H1 (cell line): ENCODE measurements at regions not wholly inside any gene's neighbourhood (a gene's known extent, or its start where the extent isn't known, plus 50 kb on each side); places are given as distances from the start of the nearest gene placed in this dataset.

Source experiments
- CTCF ChIA-PET: fragments of 300-600 bp; sonication (Branson Sonifier 250); formaldehyde crosslinking; loops from one replicate; lab custom pipeline; 2021; ENCODE audit not compliant: partially characterized antibody; lab: Charles Lee
- POLR2A ChIA-PET: fragments of 300-600 bp; sonication (Branson Sonifier 250); formaldehyde crosslinking; loops from one replicate; lab custom pipeline; 2021; ENCODE audit warnings: inconsistent platforms; ENCODE audit not compliant: partially characterized antibody; lab: Charles Lee
- DNase-seq, 2 experiments: peaks; one replicate each; pipeline versions ENCODE4 v3.0.0 to v3.0.0-alpha.2; 2010 to 2022; ENCODE audit warnings: low spot score in 2 of 2, low read depth in 1 of 2, mixed read lengths in 1 of 2
- FAIRE-seq: peaks from 2 replicates; lab custom pipeline; 2011; peaks lifted over from hg19 to GRCh38; lab: Jason Lieb, UNC
- H2AFZ ChIP-seq: 2 replicates; pipeline ENCODE4 v1.8.1; 2012; ENCODE audit warnings: low read length, inconsistent platforms
- H2AK5ac ChIP-seq: 2 replicates; pipeline ENCODE4 v1.6.1; 2013; ENCODE audit warnings: low read depth, low read length
- H2BK120ac ChIP-seq: replicated peaks from 2 replicates; pipeline ENCODE3; 2013; ENCODE audit warnings: low read depth, low read length, inconsistent platforms
- H2BK12ac ChIP-seq: 2 replicates; pipeline ENCODE4 v1.6.1; 2013; ENCODE audit warnings: low read depth, low read length
- H2BK15ac ChIP-seq: 2 replicates; pipeline ENCODE4 v1.6.1; 2013; ENCODE audit warnings: low read length
- H2BK20ac ChIP-seq: 2 replicates; pipeline ENCODE4 v1.6.1; 2013; ENCODE audit warnings: low read length
- H2BK5ac ChIP-seq: 2 replicates; pipeline ENCODE4 v1.6.1; 2013; ENCODE audit warnings: low read depth, low read length
- H3K14ac ChIP-seq: 2 replicates; pipeline ENCODE4 v1.6.1; 2013; ENCODE audit warnings: inconsistent platforms; ENCODE audit not compliant: insufficient read length
- H3K18ac ChIP-seq: 2 replicates; pipeline ENCODE4 v1.6.1; 2013; ENCODE audit warnings: low read length; ENCODE audit errors: extremely low read depth
- H3K23ac ChIP-seq: 2 replicates; pipeline ENCODE4 v1.6.1; 2013; ENCODE audit warnings: inconsistent platforms; ENCODE audit not compliant: insufficient read length
- H3K23me2 ChIP-seq: 2 replicates; pipeline ENCODE4 v1.6.1; 2013; ENCODE audit warnings: low read depth, low read length
- H3K27ac ChIP-seq: 2 replicates; pipeline ENCODE4 v1.6.1; 2011; ENCODE audit warnings: low read depth, low read length, inconsistent platforms
- H3K27me3 ChIP-seq, 4 experiments: replicated peaks in 1 of 4; 1 replicate in 1 of 4; 2 replicates in 3 of 4; pipeline versions ENCODE4 v1.6.1 to v1.8.1; 2011 to 2013; ENCODE audit warnings: low read length in 3 of 4, mild to moderate bottlenecking in 3 of 4, inconsistent platforms in 2 of 4, mixed read lengths in 2 of 4, moderate library complexity in 1 of 4; ENCODE audit not compliant: control insufficient read depth in 3 of 4, insufficient read depth in 3 of 4; ENCODE audit errors: extremely low read depth in 1 of 4
- H3K36me3 ChIP-seq, 4 experiments: 2 replicates each; pipeline versions ENCODE4 v1.6.1 to v1.8.1; 2011 to 2013; ENCODE audit warnings: mild to moderate bottlenecking in 4 of 4, low read length in 3 of 4, moderate library complexity in 2 of 4, control low read depth in 1 of 4, inconsistent platforms in 1 of 4; ENCODE audit not compliant: insufficient read depth in 4 of 4, control insufficient read depth in 2 of 4
- H3K4ac ChIP-seq: replicated peaks from 2 replicates; pipeline ENCODE3; 2013; ENCODE audit warnings: low read length, low read depth, mixed read lengths, inconsistent platforms; ENCODE audit not compliant: insufficient read length
- H3K4me1 ChIP-seq, 4 experiments: replicated peaks in 1 of 4; 1 replicate in 1 of 4; 2 replicates in 3 of 4; pipeline versions ENCODE4 v1.6.1 to v1.8.1; 2011 to 2013; ENCODE audit warnings: low read length in 3 of 4, inconsistent platforms in 2 of 4, mixed read lengths in 1 of 4; ENCODE audit not compliant: insufficient read depth in 4 of 4, control insufficient read depth in 3 of 4
- H3K4me2 ChIP-seq, 2 experiments: 2 replicates each; pipeline versions ENCODE4 v1.6.1 to v1.8.1; 2011 to 2013; ENCODE audit warnings: low read depth in 2 of 2, low read length in 2 of 2, control low read depth in 1 of 2, inconsistent platforms in 1 of 2, mild to moderate bottlenecking in 1 of 2; ENCODE audit not compliant: insufficient read depth in 1 of 2
- H3K4me3 ChIP-seq, 4 experiments: fragments of 200-600, 300-600 bp in 1 of 4; sonication (generic), shearing (Covaris generic), sonication (Bioruptor Twin) in 1 of 4; 2 replicates each; pipeline versions ENCODE4 v1.5.1 to v1.8.1; 2011 to 2016; ENCODE audit warnings: low read length in 4 of 4, low read depth in 3 of 4, control low read depth in 2 of 4, inconsistent platforms in 2 of 4, mild to moderate bottlenecking in 2 of 4, mixed read lengths in 1 of 4, moderate library complexity in 1 of 4; ENCODE audit not compliant: insufficient read depth in 2 of 4; ENCODE audit errors: extremely low read depth in 1 of 4
- H3K56ac ChIP-seq: replicated peaks from 2 replicates; pipeline ENCODE3; 2013; ENCODE audit warnings: low read depth, mild to moderate bottlenecking, mixed read lengths, low read length, inconsistent platforms; ENCODE audit not compliant: insufficient read length
- H3K79me1 ChIP-seq: 2 replicates; pipeline ENCODE4 v1.6.1; 2013; ENCODE audit warnings: low read depth, low read length, control low read depth
- H3K79me2 ChIP-seq, 2 experiments: 2 replicates each; pipeline versions ENCODE4 v1.6.1 to v1.8.1; 2012 to 2013; ENCODE audit warnings: low read length in 2 of 2, mild to moderate bottlenecking in 2 of 2, inconsistent platforms in 1 of 2; ENCODE audit not compliant: insufficient read depth in 2 of 2, control insufficient read depth in 1 of 2
- H3K9ac ChIP-seq, 4 experiments: replicated peaks in 1 of 4; 1 replicate in 1 of 4; 2 replicates in 3 of 4; pipeline versions ENCODE4 v1.6.1 to v1.8.1; 2011 to 2013; ENCODE audit warnings: low read depth in 3 of 4, low read length in 3 of 4, control low read depth in 2 of 4, mild to moderate bottlenecking in 2 of 4, moderate library complexity in 2 of 4, inconsistent platforms in 1 of 4; ENCODE audit errors: extremely low read depth in 1 of 4
- H3K9me3 ChIP-seq, 2 experiments: 2 replicates each; pipeline versions ENCODE4 v1.6.1 to v1.8.1; 2012 to 2013; ENCODE audit warnings: mild to moderate bottlenecking in 2 of 2, moderate library complexity in 2 of 2, control low read depth in 1 of 2, inconsistent platforms in 1 of 2, low read depth in 1 of 2, low read length in 1 of 2, mixed read lengths in 1 of 2; ENCODE audit not compliant: insufficient read depth in 2 of 2
- H4K20me1 ChIP-seq, 2 experiments: replicated peaks in 1 of 2; 2 replicates each; pipeline versions ENCODE3 to v1.8.1; 2011 to 2013; ENCODE audit warnings: inconsistent platforms in 2 of 2, low read length in 2 of 2, mild to moderate bottlenecking in 1 of 2; ENCODE audit not compliant: insufficient read depth in 2 of 2, control insufficient read depth in 1 of 2
- H4K5ac ChIP-seq: 2 replicates; pipeline ENCODE4 v1.6.1; 2013; ENCODE audit warnings: low read length, low read depth, mixed read lengths, inconsistent platforms; ENCODE audit not compliant: insufficient read length
- H4K8ac ChIP-seq: 2 replicates; pipeline ENCODE4 v1.8.0; 2013; ENCODE audit warnings: mild to moderate bottlenecking, moderate library complexity, low read length, inconsistent platforms; ENCODE audit not compliant: insufficient read depth; ENCODE audit errors: extremely low read depth
- H4K91ac ChIP-seq: replicated peaks from 2 replicates; pipeline ENCODE3; 2013; ENCODE audit warnings: low read length, mixed read lengths, inconsistent platforms; ENCODE audit not compliant: insufficient read length
- BCL11A ChIP-seq, 2 experiments: IDR thresholded peaks; one replicate each; pipeline ENCODE4 v1.6.1; 2011; ENCODE audit warnings: low read depth in 2 of 2, low read length in 2 of 2, mild to moderate bottlenecking in 2 of 2
- EZH2 ChIP-seq: fragments of 200-600 bp; sonication (generic); IDR thresholded peaks from 2 replicates; pipeline ENCODE4 v1.7.1; 2012; ENCODE audit warnings: low read depth, mild to moderate bottlenecking, moderate library complexity, low read length, inconsistent platforms; ENCODE audit not compliant: severe bottlenecking
- FOSL1 ChIP-seq: IDR thresholded peaks from 2 replicates; pipeline ENCODE4 v1.6.1; 2011; ENCODE audit warnings: mild to moderate bottlenecking, low read depth, low read length, moderate library complexity; ENCODE audit not compliant: insufficient read depth
- HDAC2 ChIP-seq, 2 experiments: fragments of 300-600 bp in 1 of 2; sonication (generic) in 1 of 2; IDR thresholded peaks; 2 replicates each; pipeline ENCODE4 v1.6.1; 2011 to 2012; ENCODE audit warnings: low read depth in 2 of 2, low read length in 2 of 2, mild to moderate bottlenecking in 2 of 2, moderate library complexity in 2 of 2, borderline replicate concordance in 1 of 2, inconsistent platforms in 1 of 2
- NRF1 ChIP-seq: IDR thresholded peaks from 2 replicates; pipeline ENCODE4 v1.6.1; 2011; ENCODE audit warnings: mild to moderate bottlenecking, low read depth, low read length, improper control_type of control experiment
- RAD21 ChIP-seq, 2 experiments: IDR thresholded peaks in 1 of 2; conservative IDR thresholded peaks in 1 of 2; 2 replicates each; pipeline ENCODE4 v1.6.1; 2011; ENCODE audit warnings: low read depth in 2 of 2, low read length in 2 of 2, improper control_type of control experiment in 1 of 2, inconsistent platforms in 1 of 2, mild to moderate bottlenecking in 1 of 2, moderate library complexity in 1 of 2
- SAP30 ChIP-seq: fragments of 300-600 bp; sonication (generic); IDR thresholded peaks from 2 replicates; pipeline ENCODE4 v1.7.1; 2012; ENCODE audit warnings: low read length, moderate library complexity, mild to moderate bottlenecking, inconsistent platforms; ENCODE audit not compliant: insufficient read depth, insufficient replicate concordance
- WGBS, 2 experiments: shearing (Covaris generic) in 1 of 2; methylation state at CpG; one replicate each; pipeline versions ENCODE4 v1.1.6 to v1.1.7; 2013 to 2015; ENCODE audit warnings: low lambda C conversion rate in 2 of 2, mixed read lengths in 2 of 2, inconsistent platforms in 1 of 2, low coverage in 1 of 2, missing lambda C conversion rate in 1 of 2; ENCODE audit not compliant: insufficient replicate concordance in 2 of 2, insufficient coverage in 1 of 2, insufficient read length in 1 of 2; ENCODE audit errors: extremely low coverage in 1 of 2, missing lambda C conversion rate in 1 of 2; 5-methylcytosine and 5-hydroxymethylcytosine counted together
- TF ChIP-seq, protein P1 (sequence below): IDR thresholded peaks from 2 replicates; pipeline ENCODE4 v1.6.1; 2012; ENCODE audit warnings: inconsistent platforms
- TF ChIP-seq, protein P2 (sequence below): IDR thresholded peaks from 2 replicates; pipeline ENCODE4 v1.6.1; 2011; ENCODE audit warnings: low read length, improper control_type of control experiment

DNA sequence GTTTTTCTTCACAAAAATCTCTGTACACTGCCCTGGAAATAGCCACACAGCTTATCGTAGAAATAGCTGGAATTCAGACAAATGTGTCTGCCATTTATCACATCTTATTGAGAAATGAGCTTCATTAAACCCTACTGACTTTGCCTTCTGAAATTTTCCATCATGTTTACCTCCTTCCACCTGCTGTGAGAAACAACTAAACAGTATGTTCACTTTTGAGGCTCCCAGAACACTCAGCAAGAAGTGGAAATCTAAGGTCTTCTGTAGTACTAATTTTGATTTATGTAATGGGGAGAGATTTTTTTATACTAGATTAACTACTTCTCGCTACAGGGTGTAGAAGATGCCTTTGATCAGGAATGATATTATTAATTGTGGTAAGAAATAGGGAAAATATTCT is 268.0 kb downstream of the KCNC2 start:
- Histone ChIP-seq H2BK20ac (no peak overlapping the region), H4K5ac (no peak overlapping the region), H3K23me2 (no peaks in the 10 kb centered on the region), H3K4me3 (no peak overlapping the region), H3K36me3 (no peaks in the 10 kb centered on the region), H3K27me3 (no peaks in the 10 kb centered on the region), H4K91ac (no peak overlapping the region), H3K79me2 (no peaks in the 10 kb centered on the region), H2BK12ac (no peak overlapping the region), H2AK5ac (no peak overlapping the region), H3K14ac (no peak overlapping the region), H3K27ac (no peak overlapping the region), H3K56ac (no peak overlapping the region), H2BK120ac (no peak overlapping the region), H4K8ac (no peak overlapping the region), H2AFZ (no peak overlapping the region), H3K9ac (no peak overlapping the region), H3K4me1 (peaks cover 0 to 4% (median 0%) of the 10 kb centered on the region in 4 experiments; a peak in 1 of 7 replicates), H2BK5ac (no peak overlapping the region), H4K20me1 (no peaks in the 10 kb centered on the region), H3K18ac (no peak overlapping the region), H3K23ac (no peak overlapping the region), H3K9me3 (no peaks in the 10 kb centered on the region), H3K79me1 (no peaks in the 10 kb centered on the region), H3K4ac (no peak overlapping the region), H3K4me2 (no peak overlapping the region), H2BK15ac (no peak overlapping the region)
- ChIA-PET POLR2A (no interaction called here), CTCF (no interaction called here)
- 91% methylated on average over 2 of the region's 2 CpGs; no CpG with 5 or more reads in 1 of the 2 experiments for WGBS, 2 experiments
- DNase-seq (no peak), FAIRE-seq (no peak)
- TF ChIP-seq BCL11A (IDR thresholded peaks at IDR 0.05; ENCODE audit: low read depth in 2 of 2, low read length in 2 of 2) = no peak
- no peak for TF ChIP-seq HDAC2 (IDR thresholded peaks at IDR 0.05; ENCODE audit: borderline replicate concordance in 1 of 2, low read depth in 2 of 2, low read length in 2 of 2)
- TF ChIP-seq RAD21 (IDR thresholded peaks at IDR 0.05 in 1 of 2, conservative IDR thresholded peaks at IDR 0.05 in 1 of 2; ENCODE audit: low read depth in 2 of 2, low read length in 2 of 2) = no peak
- no peak for TF ChIP-seq FOSL1
- TF ChIP-seq, protein P1, sequence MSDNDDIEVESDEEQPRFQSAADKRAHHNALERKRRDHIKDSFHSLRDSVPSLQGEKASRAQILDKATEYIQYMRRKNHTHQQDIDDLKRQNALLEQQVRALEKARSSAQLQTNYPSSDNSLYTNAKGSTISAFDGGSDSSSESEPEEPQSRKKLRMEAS = no peak
- TF ChIP-seq, protein P2, sequence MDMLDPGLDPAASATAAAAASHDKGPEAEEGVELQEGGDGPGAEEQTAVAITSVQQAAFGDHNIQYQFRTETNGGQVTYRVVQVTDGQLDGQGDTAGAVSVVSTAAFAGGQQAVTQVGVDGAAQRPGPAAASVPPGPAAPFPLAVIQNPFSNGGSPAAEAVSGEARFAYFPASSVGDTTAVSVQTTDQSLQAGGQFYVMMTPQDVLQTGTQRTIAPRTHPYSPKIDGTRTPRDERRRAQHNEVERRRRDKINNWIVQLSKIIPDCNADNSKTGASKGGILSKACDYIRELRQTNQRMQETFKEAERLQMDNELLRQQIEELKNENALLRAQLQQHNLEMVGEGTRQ = no peak
- no peak for TF ChIP-seq SAP30
- no peak for TF ChIP-seq NRF1
- TF ChIP-seq EZH2 = no peak
